ENCODE measurements at regions not wholly inside any gene's neighbourhood (a gene's known extent, or its start where the extent isn't known, plus 50 kb on each side); places are given as distances from the start of the nearest gene placed in this dataset.

GRCh38 chr9:3656224-3656623, 130.4 kb upstream of the RFX3 start:
- TF ChIP-seq POLR2A (IDR thresholded peaks at IDR 0.05) = no peak
- TF ChIP-seq, protein P1, sequence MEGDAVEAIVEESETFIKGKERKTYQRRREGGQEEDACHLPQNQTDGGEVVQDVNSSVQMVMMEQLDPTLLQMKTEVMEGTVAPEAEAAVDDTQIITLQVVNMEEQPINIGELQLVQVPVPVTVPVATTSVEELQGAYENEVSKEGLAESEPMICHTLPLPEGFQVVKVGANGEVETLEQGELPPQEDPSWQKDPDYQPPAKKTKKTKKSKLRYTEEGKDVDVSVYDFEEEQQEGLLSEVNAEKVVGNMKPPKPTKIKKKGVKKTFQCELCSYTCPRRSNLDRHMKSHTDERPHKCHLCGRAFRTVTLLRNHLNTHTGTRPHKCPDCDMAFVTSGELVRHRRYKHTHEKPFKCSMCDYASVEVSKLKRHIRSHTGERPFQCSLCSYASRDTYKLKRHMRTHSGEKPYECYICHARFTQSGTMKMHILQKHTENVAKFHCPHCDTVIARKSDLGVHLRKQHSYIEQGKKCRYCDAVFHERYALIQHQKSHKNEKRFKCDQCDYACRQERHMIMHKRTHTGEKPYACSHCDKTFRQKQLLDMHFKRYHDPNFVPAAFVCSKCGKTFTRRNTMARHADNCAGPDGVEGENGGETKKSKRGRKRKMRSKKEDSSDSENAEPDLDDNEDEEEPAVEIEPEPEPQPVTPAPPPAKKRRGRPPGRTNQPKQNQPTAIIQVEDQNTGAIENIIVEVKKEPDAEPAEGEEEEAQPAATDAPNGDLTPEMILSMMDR (IDR thresholded peaks at IDR 0.05) = no peak

All from suprapubic skin (tissue), 3 donors.